Panc1 (cell line): ENCODE measurements at regions not wholly inside any gene's neighbourhood (a gene's known extent, or its start where the extent isn't known, plus 50 kb on each side); places are given as distances from the start of the nearest gene placed in this dataset.

Source experiments
- ATAC-seq: fragments of 200-7000 bp; cut with Tn5 transposase; 2 replicates; pipeline ENCODE4 v1.9.1; 2020; ENCODE audit warnings: mild to moderate bottlenecking, moderate library complexity
- BruUV-seq: library from RNA; stranded (reverse); fragments of 400-500 nt; replicated peaks from 2 replicates; lab custom pipeline; 2021; lab: Mats Ljungman, UMichigan
- CTCF ChIA-PET: fragments of 300-600 bp; sonication (Branson Sonifier 250); formaldehyde crosslinking; loops from one replicate; lab custom pipeline; 2022; ENCODE audit warnings: antibody characterized with exemption; lab: Charles Lee
- POLR2A ChIA-PET: fragments of 300-600 bp; sonication (Branson Sonifier 250); formaldehyde crosslinking; loops from one replicate; lab custom pipeline; 2022; ENCODE audit warnings: antibody characterized with exemption; lab: Charles Lee
- DNase-seq: peaks from one replicate; pipeline ENCODE4 v3.0.0-alpha.2; 2010; ENCODE audit warnings: low read depth, low spot score
- H3K27ac ChIP-seq: 2 replicates; pipeline ENCODE4 v1.5.1; 2011; ENCODE audit warnings: mild to moderate bottlenecking, low read length, inconsistent platforms
- H3K27me3 ChIP-seq: fragments of 200-500 bp; sonication (Bioruptor generic); 2 replicates; pipeline ENCODE4 v1.6.0; 2014; ENCODE audit warnings: low read length, inconsistent platforms; ENCODE audit not compliant: control insufficient read depth, insufficient read depth
- H3K36me3 ChIP-seq: fragments of 200-500 bp; sonication (Bioruptor generic); 2 replicates; pipeline ENCODE4 v1.5.1; 2014; ENCODE audit warnings: inconsistent platforms, mild to moderate bottlenecking, low read length, moderate library complexity; ENCODE audit not compliant: control insufficient read depth, insufficient read depth
- H3K4me1 ChIP-seq: 2 replicates; pipeline ENCODE4 v1.5.1; 2011; ENCODE audit warnings: inconsistent platforms, mild to moderate bottlenecking, low read length, moderate library complexity; ENCODE audit not compliant: control insufficient read depth, insufficient read depth
- H3K4me3 ChIP-seq, 2 experiments: 2 replicates each; pipeline ENCODE4 v1.5.1; 2011 to 2012; ENCODE audit warnings: low read depth in 2 of 2, low read length in 2 of 2, mild to moderate bottlenecking in 2 of 2, inconsistent platforms in 1 of 2, moderate library complexity in 1 of 2
- H3K9me3 ChIP-seq: fragments of 200-500 bp; sonication (Bioruptor generic); 2 replicates; pipeline ENCODE4 v1.5.1; 2014; ENCODE audit warnings: low read depth, mild to moderate bottlenecking, inconsistent platforms, low read length, moderate library complexity; ENCODE audit not compliant: control insufficient read depth, insufficient read depth
- POLR2AphosphoS5 ChIP-seq: IDR thresholded peaks from 2 replicates; pipeline ENCODE4 v1.6.1; 2012; ENCODE audit warnings: mild to moderate bottlenecking, low read depth, low read length, moderate library complexity
- SIN3A ChIP-seq: IDR thresholded peaks from 2 replicates; pipeline ENCODE4 v1.6.1; 2012; ENCODE audit warnings: low read depth, mild to moderate bottlenecking, low read length, moderate library complexity, borderline replicate concordance; ENCODE audit not compliant: insufficient read depth
- TCF7L2 ChIP-seq: IDR thresholded peaks from 2 replicates; pipeline ENCODE4 v1.6.1; 2011; ENCODE audit warnings: mild to moderate bottlenecking, low read depth, low read length, inconsistent platforms
- in situ Hi-C: cut with HindIII; loops from 2 replicates; pipeline ENCODE4 v1.10.0; 2016; ENCODE audit warnings: low sequenced_read_pairs, low pct_unique_long_range_greater_than_20kb
- intact Hi-C: fragments of 100-400 bp; cut with micrococcal nuclease; formaldehyde crosslinking; loops from one replicate; pipeline ENCODE4 v1.10.0; 2022; ENCODE audit not compliant: unreplicated experiment
- TF ChIP-seq, protein P1 (sequence below): fragments of 450-650 bp; IDR thresholded peaks from 2 replicates; pipeline ENCODE4 v1.5.1; 2017; ENCODE audit warnings: mild to moderate bottlenecking
- TF ChIP-seq, protein P2 (sequence below), 2 experiments: IDR thresholded peaks; 2 replicates each; pipeline ENCODE4 v1.6.1; 2011 to 2012; ENCODE audit warnings: low read depth in 2 of 2, control low read depth in 1 of 2, low read length in 1 of 2, mild to moderate bottlenecking in 1 of 2, moderate library complexity in 1 of 2; ENCODE audit not compliant: insufficient read depth in 1 of 2

DNA sequence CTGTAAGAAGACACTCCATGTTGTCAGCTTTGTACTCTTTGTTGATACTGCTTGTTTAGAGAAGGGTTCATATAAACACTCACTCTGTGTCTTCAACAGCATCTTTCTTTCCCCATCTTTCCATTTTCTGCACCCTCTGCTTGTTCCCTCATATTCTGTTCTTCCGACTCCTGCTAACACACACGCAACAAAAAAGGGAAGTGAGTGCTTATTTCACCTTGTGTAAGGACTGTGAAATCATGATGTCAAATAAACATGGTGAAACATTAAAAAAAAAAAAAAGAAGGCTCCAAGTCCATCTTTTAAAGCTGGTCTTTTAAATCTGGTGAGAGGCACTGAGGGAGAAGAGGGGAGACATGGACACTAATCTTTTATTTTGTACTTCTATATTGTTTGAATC, 145.4 kb downstream of the RPAP3 start:
- DNase-seq, result no peak
- no peaks in the 10 kb centered on the region for H3K4me1 ChIP-seq
- H3K4me3 ChIP-seq, result no peak overlapping the region
- H3K27me3 ChIP-seq, result no peaks in the 10 kb centered on the region
- ChIA-PET CTCF (no interaction called here), POLR2A (interaction anchor here (0.6 kb wide), 1 partner anchor 15 kb away, joined by 4 read pairs; no protein-coding TSS in a partner anchor)
- no peak for ATAC-seq
- H3K36me3 ChIP-seq, result no peaks in the 10 kb centered on the region
- no peaks in the 10 kb centered on the region for H3K9me3 ChIP-seq
- TF ChIP-seq, protein P1, sequence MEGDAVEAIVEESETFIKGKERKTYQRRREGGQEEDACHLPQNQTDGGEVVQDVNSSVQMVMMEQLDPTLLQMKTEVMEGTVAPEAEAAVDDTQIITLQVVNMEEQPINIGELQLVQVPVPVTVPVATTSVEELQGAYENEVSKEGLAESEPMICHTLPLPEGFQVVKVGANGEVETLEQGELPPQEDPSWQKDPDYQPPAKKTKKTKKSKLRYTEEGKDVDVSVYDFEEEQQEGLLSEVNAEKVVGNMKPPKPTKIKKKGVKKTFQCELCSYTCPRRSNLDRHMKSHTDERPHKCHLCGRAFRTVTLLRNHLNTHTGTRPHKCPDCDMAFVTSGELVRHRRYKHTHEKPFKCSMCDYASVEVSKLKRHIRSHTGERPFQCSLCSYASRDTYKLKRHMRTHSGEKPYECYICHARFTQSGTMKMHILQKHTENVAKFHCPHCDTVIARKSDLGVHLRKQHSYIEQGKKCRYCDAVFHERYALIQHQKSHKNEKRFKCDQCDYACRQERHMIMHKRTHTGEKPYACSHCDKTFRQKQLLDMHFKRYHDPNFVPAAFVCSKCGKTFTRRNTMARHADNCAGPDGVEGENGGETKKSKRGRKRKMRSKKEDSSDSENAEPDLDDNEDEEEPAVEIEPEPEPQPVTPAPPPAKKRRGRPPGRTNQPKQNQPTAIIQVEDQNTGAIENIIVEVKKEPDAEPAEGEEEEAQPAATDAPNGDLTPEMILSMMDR, result no peak
- TF ChIP-seq SIN3A, result no peak
- TF ChIP-seq TCF7L2, result no peak
- intact Hi-C loops, result no loop called here
- H3K27ac ChIP-seq, result no peak overlapping the region
- in situ Hi-C loops, result no loop called here
- BruUV-seq, result no TSS peak

DNA sequence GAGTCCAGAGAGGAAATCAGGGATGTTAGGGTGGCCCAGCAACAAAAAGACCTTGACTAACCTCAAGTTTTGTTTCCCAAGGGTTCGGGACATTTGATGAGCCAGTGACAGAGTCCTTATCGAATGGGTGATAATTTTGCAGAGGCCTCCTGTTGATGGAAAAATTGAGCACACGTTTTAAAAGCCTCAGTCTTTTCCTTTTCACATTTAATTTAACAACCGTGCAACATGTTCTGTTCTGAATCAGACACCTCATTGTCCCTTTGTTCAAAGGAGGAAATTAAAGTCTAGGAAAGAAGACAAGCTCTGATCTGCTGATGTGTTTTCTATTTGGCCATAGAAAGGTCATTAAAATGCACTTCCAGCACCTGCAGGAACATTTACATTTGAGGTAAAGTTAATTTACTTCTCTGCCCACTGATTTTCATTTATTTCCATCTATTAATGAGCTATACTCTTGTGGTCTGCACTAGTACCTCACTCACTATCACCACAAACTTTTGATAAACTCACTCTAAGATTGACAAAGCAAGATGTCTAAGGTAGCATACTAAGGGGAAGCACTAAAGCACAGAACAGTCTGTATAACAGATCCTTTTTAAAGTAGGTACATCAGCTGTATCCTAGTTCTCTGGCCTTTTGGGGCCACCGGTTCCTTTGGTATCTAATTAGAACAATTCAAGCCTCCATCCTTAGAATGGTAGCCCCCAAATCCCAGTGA, 147.0 kb downstream of the RPAP3 start:
- no peaks in the 10 kb centered on the region for H3K36me3 ChIP-seq
- H3K9me3 ChIP-seq, result 0 out of 2 replicates have a peak, but pooled peaks cover 3% of the 10 kb centered on the region
- TF ChIP-seq SIN3A (no peak), TCF7L2 (no peak), POLR2AphosphoS5 (no peak)
- TF ChIP-seq, protein P1, result no peak
- TF ChIP-seq, protein P2, sequence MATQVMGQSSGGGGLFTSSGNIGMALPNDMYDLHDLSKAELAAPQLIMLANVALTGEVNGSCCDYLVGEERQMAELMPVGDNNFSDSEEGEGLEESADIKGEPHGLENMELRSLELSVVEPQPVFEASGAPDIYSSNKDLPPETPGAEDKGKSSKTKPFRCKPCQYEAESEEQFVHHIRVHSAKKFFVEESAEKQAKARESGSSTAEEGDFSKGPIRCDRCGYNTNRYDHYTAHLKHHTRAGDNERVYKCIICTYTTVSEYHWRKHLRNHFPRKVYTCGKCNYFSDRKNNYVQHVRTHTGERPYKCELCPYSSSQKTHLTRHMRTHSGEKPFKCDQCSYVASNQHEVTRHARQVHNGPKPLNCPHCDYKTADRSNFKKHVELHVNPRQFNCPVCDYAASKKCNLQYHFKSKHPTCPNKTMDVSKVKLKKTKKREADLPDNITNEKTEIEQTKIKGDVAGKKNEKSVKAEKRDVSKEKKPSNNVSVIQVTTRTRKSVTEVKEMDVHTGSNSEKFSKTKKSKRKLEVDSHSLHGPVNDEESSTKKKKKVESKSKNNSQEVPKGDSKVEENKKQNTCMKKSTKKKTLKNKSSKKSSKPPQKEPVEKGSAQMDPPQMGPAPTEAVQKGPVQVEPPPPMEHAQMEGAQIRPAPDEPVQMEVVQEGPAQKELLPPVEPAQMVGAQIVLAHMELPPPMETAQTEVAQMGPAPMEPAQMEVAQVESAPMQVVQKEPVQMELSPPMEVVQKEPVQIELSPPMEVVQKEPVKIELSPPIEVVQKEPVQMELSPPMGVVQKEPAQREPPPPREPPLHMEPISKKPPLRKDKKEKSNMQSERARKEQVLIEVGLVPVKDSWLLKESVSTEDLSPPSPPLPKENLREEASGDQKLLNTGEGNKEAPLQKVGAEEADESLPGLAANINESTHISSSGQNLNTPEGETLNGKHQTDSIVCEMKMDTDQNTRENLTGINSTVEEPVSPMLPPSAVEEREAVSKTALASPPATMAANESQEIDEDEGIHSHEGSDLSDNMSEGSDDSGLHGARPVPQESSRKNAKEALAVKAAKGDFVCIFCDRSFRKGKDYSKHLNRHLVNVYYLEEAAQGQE (IDR thresholded peaks at IDR 0.05; ENCODE audit: insufficient read depth in 1 of 2, low read depth in 2 of 2, low read length in 1 of 2), result no peak
- BruUV-seq, result no TSS peak
- H3K27ac ChIP-seq, result no peak overlapping the region
- no peak overlapping the region for H3K4me3 ChIP-seq
- ChIA-PET CTCF (no interaction called here), POLR2A (no interaction called here)
- H3K27me3 ChIP-seq, result no peaks in the 10 kb centered on the region
- DNase-seq (no peak), ATAC-seq (no peak)
- intact Hi-C loops (no loop called here), in situ Hi-C loops (no loop called here)
- no peaks in the 10 kb centered on the region for H3K4me1 ChIP-seq
